D721Med (cell line): ENCODE measurements at regions not wholly inside any gene's neighbourhood (a gene's known extent, or its start where the extent isn't known, plus 50 kb on each side); places are given as distances from the start of the nearest gene placed in this dataset.

Experiments used
- DNase-seq: peaks from one replicate; pipeline ENCODE4 v3.0.0; 2011; ENCODE audit warnings: low spot score; ENCODE audit not compliant: insufficient read length
- FAIRE-seq: peaks from 2 replicates; lab custom pipeline; 2011; peaks lifted over from hg19 to GRCh38; lab: Jason Lieb, UNC
- TF ChIP-seq, protein P1 (sequence below): IDR thresholded peaks from 2 replicates; pipeline ENCODE4 v1.5.1; 2012; ENCODE audit warnings: mild to moderate bottlenecking, control low read depth; ENCODE audit not compliant: insufficient read depth; ENCODE audit errors: missing control alignments

DNA sequence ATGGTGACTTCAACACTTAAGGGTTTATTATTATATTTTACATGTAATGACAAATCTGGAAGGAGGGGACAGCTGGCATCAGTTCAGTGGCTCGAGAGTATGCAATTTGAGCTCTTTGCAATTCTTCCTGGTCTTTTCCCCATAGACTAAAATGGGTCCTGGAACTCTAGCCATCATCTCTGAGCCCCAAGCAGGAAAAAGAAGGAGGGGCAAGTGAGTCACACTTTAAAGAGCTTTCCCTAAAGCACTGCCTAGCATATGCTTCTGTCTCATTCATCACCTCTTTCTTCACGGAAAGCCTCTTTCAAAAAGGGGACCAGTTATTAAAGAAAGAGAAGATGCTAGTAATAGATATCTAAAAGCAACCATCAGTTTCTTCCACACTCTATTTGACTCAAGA lies 466.3 kb downstream of the ZIC1 start:
- TF ChIP-seq, protein P1, sequence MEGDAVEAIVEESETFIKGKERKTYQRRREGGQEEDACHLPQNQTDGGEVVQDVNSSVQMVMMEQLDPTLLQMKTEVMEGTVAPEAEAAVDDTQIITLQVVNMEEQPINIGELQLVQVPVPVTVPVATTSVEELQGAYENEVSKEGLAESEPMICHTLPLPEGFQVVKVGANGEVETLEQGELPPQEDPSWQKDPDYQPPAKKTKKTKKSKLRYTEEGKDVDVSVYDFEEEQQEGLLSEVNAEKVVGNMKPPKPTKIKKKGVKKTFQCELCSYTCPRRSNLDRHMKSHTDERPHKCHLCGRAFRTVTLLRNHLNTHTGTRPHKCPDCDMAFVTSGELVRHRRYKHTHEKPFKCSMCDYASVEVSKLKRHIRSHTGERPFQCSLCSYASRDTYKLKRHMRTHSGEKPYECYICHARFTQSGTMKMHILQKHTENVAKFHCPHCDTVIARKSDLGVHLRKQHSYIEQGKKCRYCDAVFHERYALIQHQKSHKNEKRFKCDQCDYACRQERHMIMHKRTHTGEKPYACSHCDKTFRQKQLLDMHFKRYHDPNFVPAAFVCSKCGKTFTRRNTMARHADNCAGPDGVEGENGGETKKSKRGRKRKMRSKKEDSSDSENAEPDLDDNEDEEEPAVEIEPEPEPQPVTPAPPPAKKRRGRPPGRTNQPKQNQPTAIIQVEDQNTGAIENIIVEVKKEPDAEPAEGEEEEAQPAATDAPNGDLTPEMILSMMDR, result no peak
- FAIRE-seq, result no peak
- DNase-seq, result no peak

DNA sequence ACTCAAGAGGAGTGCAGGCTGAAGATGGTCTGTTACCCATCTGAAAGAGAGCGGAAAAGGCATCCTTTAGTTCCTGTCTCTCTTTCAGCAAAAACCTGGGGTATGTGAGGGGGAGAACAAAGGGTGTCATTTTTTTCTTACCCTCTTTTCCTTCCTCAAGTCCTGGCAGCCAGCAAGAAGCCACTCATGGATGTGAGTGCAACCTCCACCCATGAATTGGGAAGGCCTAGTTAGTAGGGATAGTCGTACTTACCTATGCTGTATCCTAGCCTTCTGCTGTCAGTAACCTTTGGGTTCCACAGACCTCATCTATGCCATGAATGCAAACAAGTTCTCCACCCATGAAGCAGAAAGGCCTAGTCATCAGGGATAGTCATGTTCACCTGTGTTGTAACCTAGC lies 472.8 kb downstream of the ZIC1 start:
- FAIRE-seq, result no peak
- TF ChIP-seq, protein P1, result no peak
- DNase-seq, result no peak

DNA sequence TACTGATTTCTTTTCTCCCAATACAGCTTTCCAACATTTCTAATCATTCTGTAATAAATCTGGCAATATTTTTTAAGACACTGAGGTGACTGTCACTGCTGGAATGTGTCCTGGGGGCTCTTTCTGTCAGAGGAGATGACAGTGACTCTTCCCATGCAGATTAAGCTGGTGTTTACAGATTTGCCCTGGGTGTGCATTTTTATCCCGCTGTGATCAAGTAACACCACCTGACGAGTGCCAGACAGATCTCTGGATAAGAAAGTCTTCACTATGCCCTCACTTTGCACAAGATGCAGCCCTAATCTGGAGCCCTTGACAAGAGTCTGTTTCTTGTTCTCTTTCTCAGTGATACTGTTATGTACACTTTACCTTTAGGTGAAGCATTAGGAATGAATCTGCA lies 477.7 kb downstream of the ZIC1 start:
- FAIRE-seq (no peak), DNase-seq (no peak)
- TF ChIP-seq, protein P1, result no peak

DNA sequence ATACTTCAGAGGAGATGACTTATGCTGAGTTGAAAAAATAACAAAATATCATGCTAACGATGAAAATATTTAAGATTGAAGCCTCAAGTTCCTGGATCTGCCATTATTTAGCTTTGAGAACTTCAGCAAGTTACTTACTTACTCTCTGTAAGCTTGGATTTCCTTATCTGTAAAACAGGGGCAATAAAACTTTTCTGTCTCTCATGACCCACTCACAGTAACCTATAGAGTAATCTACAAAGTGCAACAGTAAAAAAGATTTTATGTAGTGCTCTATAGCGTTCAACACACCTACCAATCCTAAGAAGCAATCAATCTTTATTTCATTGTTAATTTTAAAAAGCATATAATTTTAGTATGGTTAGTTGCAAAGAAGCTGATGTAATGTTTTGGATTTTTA lies 478.6 kb downstream of the ZIC1 start:
- TF ChIP-seq, protein P1, result no peak
- DNase-seq (no peak), FAIRE-seq (no peak)

DNA sequence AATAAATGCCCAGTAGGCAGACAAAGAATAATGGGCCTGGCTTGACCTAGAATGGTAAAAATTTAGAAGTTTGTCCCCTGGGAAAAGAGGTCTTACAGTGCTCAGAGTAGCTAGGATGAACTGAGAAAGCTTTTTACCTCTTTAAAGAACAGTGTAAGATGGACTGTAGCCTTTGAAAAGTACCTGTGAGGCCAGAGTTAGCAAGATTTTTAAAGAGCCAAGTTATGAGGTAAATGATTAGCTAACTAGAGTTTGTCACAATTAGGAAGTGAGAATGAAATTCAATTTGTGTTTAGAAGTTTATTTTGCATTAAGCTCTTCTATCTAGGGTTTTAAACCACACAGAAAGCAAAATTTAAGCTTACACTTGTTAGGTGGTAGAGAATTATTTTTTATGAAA lies 480.9 kb downstream of the ZIC1 start:
- DNase-seq (no peak), FAIRE-seq (no peak)
- TF ChIP-seq, protein P1, result no peak

DNA sequence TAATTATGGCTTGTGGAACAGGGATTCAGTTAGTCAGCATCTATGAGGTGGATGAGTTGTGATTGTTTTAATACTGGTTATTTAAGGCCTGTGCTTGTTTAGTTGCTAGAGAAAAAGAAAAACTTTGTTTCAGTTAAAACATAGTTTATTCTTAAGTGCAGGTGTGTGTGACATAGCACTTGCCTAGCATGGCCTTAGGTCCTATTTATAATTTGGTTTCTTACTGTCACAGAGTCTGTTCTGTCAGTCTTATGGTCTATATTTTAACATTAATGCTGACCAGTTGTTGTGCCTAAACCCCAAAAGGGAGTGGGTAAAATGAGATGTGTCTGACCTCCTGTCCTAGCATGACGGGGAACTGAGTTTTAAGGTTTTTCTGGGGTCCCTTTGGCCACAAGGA lies 486.3 kb downstream of the ZIC1 start:
- no peak for DNase-seq
- TF ChIP-seq, protein P1, result no peak
- FAIRE-seq, result no peak

DNA sequence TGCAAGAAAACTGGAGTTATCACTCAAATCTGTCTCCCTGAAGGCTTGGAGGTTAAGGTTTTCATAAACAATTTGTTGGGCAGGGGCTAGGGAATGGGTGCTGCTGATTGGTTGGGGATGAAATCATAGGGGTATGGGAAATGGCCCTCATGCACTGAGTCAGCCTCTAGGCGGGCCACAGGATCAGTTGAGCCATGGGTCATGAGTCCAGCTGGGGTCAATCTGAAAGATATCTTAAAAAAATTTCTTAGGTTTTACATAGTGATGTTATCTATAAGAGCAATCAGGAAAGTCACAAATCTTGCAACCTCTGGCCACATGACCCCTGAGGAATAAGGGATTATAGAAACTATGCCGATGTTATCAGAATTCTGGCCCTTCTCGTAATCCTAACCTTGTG lies 491.7 kb downstream of the ZIC1 start:
- FAIRE-seq (no peak), DNase-seq (no peak)
- TF ChIP-seq, protein P1, result no peak
